Stimulated activated CD8-positive, alpha-beta memory T cell treated with anti-CD3 and anti-CD28 coated beads, Interleukin-7, amount 100 ng/mL, for 1 hour (primary cell): ENCODE measurements at regions not wholly inside any gene's neighbourhood (a gene's known extent, or its start where the extent isn't known, plus 50 kb on each side); places are given as distances from the start of the nearest gene placed in this dataset.

Experiments used
- DNase-seq, 2 donors: peaks; one replicate each; pipeline ENCODE4 v3.0.0-alpha.2; 2020; ENCODE audit warnings: low read depth in 2 of 2

DNA sequence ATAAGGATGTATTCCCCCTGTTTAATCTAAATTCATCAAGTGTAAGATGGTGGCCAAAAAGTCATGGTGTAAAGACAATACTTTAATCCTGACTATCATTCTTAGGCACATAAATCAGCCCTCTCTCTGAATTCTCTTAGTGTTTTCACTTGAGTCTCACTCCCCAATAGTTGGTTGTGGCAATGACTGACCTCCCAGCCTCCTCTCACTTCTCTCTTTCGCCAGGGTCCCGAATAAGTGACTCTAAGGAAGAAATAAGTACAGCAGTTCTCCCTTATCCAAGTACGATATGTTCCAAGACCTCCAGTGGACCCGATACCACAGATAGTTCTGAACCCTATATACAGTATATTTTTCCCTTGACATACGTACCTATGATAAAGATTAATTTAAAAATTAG lies 335.3 kb downstream of the MAF start:
- no peak for DNase-seq

DNA sequence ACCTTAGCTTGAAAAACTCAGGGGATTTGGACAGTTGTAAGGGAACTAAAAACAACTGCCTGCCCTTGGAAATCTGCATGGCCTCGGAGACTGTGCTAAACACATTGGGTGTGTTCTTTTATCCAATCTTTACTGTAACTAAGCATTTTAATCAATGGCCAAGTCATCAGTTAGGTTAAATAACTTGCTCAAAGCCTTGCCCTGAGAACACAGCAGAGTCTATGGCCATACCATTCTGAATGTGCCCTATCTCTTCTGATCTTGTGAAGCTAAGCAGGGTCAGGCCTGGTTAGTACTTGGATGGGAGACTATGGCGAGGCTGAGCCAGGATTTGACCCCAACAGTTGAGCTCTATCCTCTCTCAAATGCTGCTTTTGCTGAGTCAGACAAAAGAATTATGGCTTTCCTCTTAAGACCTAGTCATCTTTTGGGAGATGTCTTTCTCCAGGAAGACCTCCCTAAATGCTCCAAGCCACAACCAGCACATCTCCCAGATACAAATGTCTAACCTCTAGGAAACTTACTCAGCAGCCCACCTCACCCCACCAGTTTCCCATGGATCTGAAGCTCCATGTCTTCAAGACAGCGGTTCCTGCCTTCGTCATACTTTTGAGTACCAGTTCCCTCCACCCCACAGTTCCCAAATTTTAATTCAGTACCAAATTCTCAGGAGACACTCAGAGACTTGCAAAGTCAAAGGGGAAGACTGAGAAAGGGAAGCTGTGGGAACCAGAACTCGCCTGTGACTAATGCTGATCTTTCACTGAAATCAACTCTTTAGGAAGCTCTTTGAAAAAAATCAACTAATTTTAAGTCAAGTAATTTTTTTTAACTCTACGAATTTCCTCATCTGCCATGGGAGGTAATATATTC lies 336.1 kb downstream of the MAF start:
- DNase-seq = no peak

DNA sequence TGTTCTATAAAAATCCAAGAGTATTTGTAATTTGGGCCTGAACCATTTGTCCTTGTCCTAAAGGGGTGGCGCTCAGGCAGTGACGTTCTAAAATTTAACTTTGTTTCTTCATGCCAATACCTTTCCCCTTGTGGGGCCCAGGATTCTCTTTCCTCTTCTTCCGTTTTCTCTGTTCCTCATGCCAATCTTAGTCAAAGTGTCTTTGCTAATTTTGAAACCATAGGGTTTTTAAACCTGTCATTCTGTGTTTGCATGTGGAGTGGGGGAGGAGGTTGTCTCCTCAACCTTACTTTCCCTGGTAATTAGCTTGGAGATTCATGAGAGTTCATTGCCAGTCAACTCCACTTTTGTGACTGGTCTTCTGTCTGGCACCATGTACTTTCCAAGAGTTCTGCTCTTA lies 337.1 kb downstream of the MAF start:
- DNase-seq = no peak
